HepG2 (cell line): ENCODE measurements at regions not wholly inside any gene's neighbourhood (a gene's known extent, or its start where the extent isn't known, plus 50 kb on each side); places are given as distances from the start of the nearest gene placed in this dataset.

Source experiments
- ATAC-seq: fragments of 200-7000 bp; cut with Tn5 transposase; 3 replicates; pipeline ENCODE4 v1.9.1; 2020; ENCODE audit warnings: mild to moderate bottlenecking, moderate library complexity
- BruUV-seq: library from RNA; stranded (reverse); fragments of 400-500 nt; replicated peaks from 2 replicates; lab custom pipeline; 2021; lab: Mats Ljungman, UMichigan
- CTCF ChIA-PET: fragments of 300-600 bp; formaldehyde crosslinking; extraction: SDS; loops from one replicate; lab custom pipeline; 2021; ENCODE audit warnings: low total read pairs, inconsistent platforms, low intra/inter-chr PET ratio; lab: Yijun Ruan, JAX
- POLR2A ChIA-PET: fragments of 350-600 bp; sonication (Branson Sonifier 250); formaldehyde crosslinking; loops from one replicate; lab custom pipeline; 2020; ENCODE audit warnings: antibody characterized with exemption, inconsistent platforms; lab: Yijun Ruan, JAX
- DNase-seq: peaks from one replicate; pipeline ENCODE4 v3.0.0-alpha.2; 2015; ENCODE audit warnings: low spot score
- FAIRE-seq: peaks from 3 replicates; lab custom pipeline; 2011; peaks lifted over from hg19 to GRCh38; lab: Jason Lieb, UNC
- H2AFZ ChIP-seq: one replicate; pipeline ENCODE4 v1.6.1; 2011; ENCODE audit warnings: low read length, inconsistent platforms
- H3K27ac ChIP-seq: fragments of 300-600 bp; 3 replicates; pipeline ENCODE4 v1.8.0; 2011; ENCODE audit warnings: mixed run types, mild to moderate bottlenecking, mixed read lengths, low read length, inconsistent platforms; ENCODE audit not compliant: insufficient read depth; ENCODE audit errors: extremely low read length
- H3K27me3 ChIP-seq, 2 experiments: fragments of 200-600 bp in 1 of 2; 2 replicates in 1 of 2; 3 replicates in 1 of 2; pipeline versions ENCODE4 v1.6.0 to v1.8.0; 2011; ENCODE audit warnings: low read length in 2 of 2, mild to moderate bottlenecking in 2 of 2, moderate library complexity in 2 of 2, inconsistent platforms in 1 of 2; ENCODE audit not compliant: insufficient read depth in 2 of 2, control insufficient read depth in 1 of 2
- H3K36me3 ChIP-seq, 2 experiments: fragments of 200-600 bp in 1 of 2; replicated peaks in 1 of 2; 2 replicates in 1 of 2; 3 replicates in 1 of 2; pipeline versions ENCODE4 v1.5.1 to v1.8.0; 2011; ENCODE audit warnings: low read length in 2 of 2, inconsistent platforms in 1 of 2; ENCODE audit not compliant: insufficient read depth in 2 of 2, control insufficient read depth in 1 of 2
- H3K4me1 ChIP-seq: 2 replicates; pipeline ENCODE4 v1.5.1; 2012; ENCODE audit warnings: low read length, inconsistent platforms; ENCODE audit not compliant: insufficient read depth
- H3K4me2 ChIP-seq: 2 replicates; pipeline ENCODE4 v1.6.0; 2011; ENCODE audit warnings: low read depth, low read length, inconsistent platforms
- H3K4me3 ChIP-seq, 3 experiments: fragments of 200-600 bp in 1 of 3; sonication (generic), shearing (Covaris generic) in 1 of 3; replicated peaks in 1 of 3; 2 replicates each; pipeline ENCODE4 v1.5.1; 2011 to 2016; ENCODE audit warnings: low read length in 3 of 3, inconsistent platforms in 2 of 3, low read depth in 2 of 3, mild to moderate bottlenecking in 2 of 3, control low read depth in 1 of 3, mixed read lengths in 1 of 3; ENCODE audit not compliant: insufficient read depth in 1 of 3
- H3K79me2 ChIP-seq: one replicate; pipeline ENCODE4 v1.6.1; 2011; ENCODE audit warnings: low read length, inconsistent platforms; ENCODE audit not compliant: insufficient read depth
- H3K9ac ChIP-seq: 2 replicates; pipeline ENCODE4 v1.6.0; 2011; ENCODE audit warnings: mild to moderate bottlenecking, low read depth, low read length, inconsistent platforms; ENCODE audit not compliant: insufficient read depth
- H3K9me3 ChIP-seq: 2 replicates; pipeline ENCODE4 v1.5.1; 2012; ENCODE audit warnings: mild to moderate bottlenecking, low read length
- H4K20me1 ChIP-seq: 2 replicates; pipeline ENCODE4 v1.6.0; 2011; ENCODE audit warnings: inconsistent platforms, mild to moderate bottlenecking, low read length, moderate library complexity; ENCODE audit not compliant: insufficient read depth
- BCL6 ChIP-seq: IDR thresholded peaks from 2 replicates; pipeline ENCODE4 v1.6.1; 2016; ENCODE audit warnings: missing genetic modification reagents, missing compliant biosample characterization
- EP300 ChIP-seq, 3 experiments: sonication (generic) in 1 of 3; formaldehyde crosslinking in 1 of 3; IDR thresholded peaks; 2 replicates each; pipeline versions ENCODE4 v1.5.1 to v1.6.1; 2011 to 2020; ENCODE audit warnings: low read depth in 2 of 3, low read length in 2 of 3, borderline replicate concordance in 1 of 3, improper control_type of control experiment in 1 of 3, mild to moderate bottlenecking in 1 of 3, missing genetic modification reagents in 1 of 3, moderate library complexity in 1 of 3
- FOXA1 ChIP-seq, 2 experiments: fragments of 450-650 bp in 1 of 2; sonication (generic) in 1 of 2; formaldehyde crosslinking in 1 of 2; IDR thresholded peaks; 2 replicates each; pipeline versions ENCODE4 v1.4.0 to v1.6.1; 2016 to 2020; ENCODE audit warnings: missing genetic modification reagents in 1 of 2
- FOXA3 ChIP-seq: IDR thresholded peaks from 2 replicates; pipeline ENCODE4 v1.6.1; 2016; ENCODE audit warnings: missing genetic modification reagents, missing compliant biosample characterization
- SCMH1 ChIP-seq: sonication (generic); formaldehyde crosslinking; IDR thresholded peaks from 2 replicates; pipeline ENCODE4 v1.9.0; 2021; ENCODE audit warnings: missing genetic modification reagents, mild to moderate bottlenecking, borderline replicate concordance
- SIX1 ChIP-seq: sonication (generic); formaldehyde crosslinking; IDR thresholded peaks from 2 replicates; pipeline ENCODE4 v1.4.0; 2020; ENCODE audit warnings: missing genetic modification reagents, borderline replicate concordance
- ZNF557 ChIP-seq: sonication (generic); formaldehyde crosslinking; IDR thresholded peaks from 2 replicates; pipeline ENCODE4 v1.4.0; 2020; ENCODE audit warnings: missing genetic modification reagents
- ZNF660 ChIP-seq: sonication (generic); formaldehyde crosslinking; IDR thresholded peaks from 2 replicates; pipeline ENCODE4 v1.5.1; 2020; ENCODE audit warnings: mild to moderate bottlenecking, low read depth, missing genetic modification reagents, borderline replicate concordance
- ZNF749 ChIP-seq: sonication (generic); formaldehyde crosslinking; IDR thresholded peaks from 2 replicates; pipeline ENCODE4 v1.8.0; 2022; ENCODE audit warnings: mild to moderate bottlenecking, missing genetic modification reagents, moderate library complexity, borderline replicate concordance
- WGBS: methylation state at CpG from one replicate; pipeline ENCODE4 v1.1.6; 2017; ENCODE audit warnings: low lambda C conversion rate; 5-methylcytosine and 5-hydroxymethylcytosine counted together
- in situ Hi-C: cut with HindIII; loops from 2 replicates; pipeline ENCODE4 v1.10.0; 2017; ENCODE audit warnings: low pct_unique_long_range_greater_than_20kb; ENCODE audit not compliant: extremely low pct_ligation_motif_present
- intact Hi-C: fragments of 100-400 bp; cut with micrococcal nuclease; formaldehyde crosslinking; loops from one replicate; pipeline ENCODE4 v1.10.0; 2022; ENCODE audit not compliant: unreplicated experiment
- TF ChIP-seq, protein P1 (sequence below): sonication (generic); formaldehyde crosslinking; conservative IDR thresholded peaks from 2 replicates; pipeline ENCODE4 v1.4.0; 2020; ENCODE audit warnings: missing genetic modification reagents
- TF ChIP-seq, protein P2 (sequence below): IDR thresholded peaks from 2 replicates; pipeline ENCODE4 v1.6.1; 2016
- TF ChIP-seq, protein P3 (sequence below): sonication (generic); formaldehyde crosslinking; conservative IDR thresholded peaks from 2 replicates; pipeline ENCODE4 v1.4.0; 2020; ENCODE audit warnings: mild to moderate bottlenecking, missing genetic modification reagents, moderate library complexity

DNA sequence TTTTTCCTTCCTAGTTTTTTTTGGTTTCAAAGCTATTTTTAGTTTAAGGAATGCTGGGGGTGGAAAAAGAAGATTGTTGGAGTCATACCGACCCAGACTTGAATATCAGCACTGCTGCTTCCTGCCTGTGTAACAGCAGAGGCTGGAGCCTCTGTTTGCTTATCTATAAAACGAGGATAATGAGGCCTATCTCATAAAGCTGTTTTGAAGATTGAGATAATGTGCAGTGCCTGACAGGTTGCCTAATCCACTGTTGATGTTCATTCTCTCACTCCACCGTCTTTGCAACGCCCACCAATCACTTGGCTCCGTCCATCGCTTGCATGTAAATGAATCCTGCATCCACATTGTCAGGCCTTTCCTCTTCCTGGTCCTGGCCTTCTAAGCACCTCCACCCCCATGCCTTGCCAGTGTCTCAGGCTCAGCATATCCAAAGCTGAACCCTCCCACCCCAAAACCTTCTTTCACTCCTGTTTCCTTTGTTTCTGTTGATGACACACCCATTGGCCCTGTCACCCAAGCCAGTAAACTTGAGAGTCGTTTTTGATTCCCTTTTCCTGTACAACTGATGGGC is 94.9 kb downstream of the MEX3B start:
- WGBS = 15% methylated on average over 7 of the region's 7 CpGs
- POLR2A ChIA-PET = no interaction called here
- BruUV-seq = no TSS peak
- no peak overlapping the region for H3K4me3 ChIP-seq
- no peak overlapping the region for H3K4me2 ChIP-seq
- no peak overlapping the region for H3K27ac ChIP-seq
- no peaks in the 10 kb centered on the region for H4K20me1 ChIP-seq
- peaks cover 0 to 9% of the 10 kb centered on the region in 2 experiments; a peak in 1 of 5 replicates for H3K27me3 ChIP-seq
- H3K36me3 ChIP-seq = no peaks in the 10 kb centered on the region
- no peaks in the 10 kb centered on the region for H3K9me3 ChIP-seq
- no peak for FAIRE-seq
- intact Hi-C loops = no loop called here
- H2AFZ ChIP-seq = no peak overlapping the region
- in situ Hi-C loops = no loop called here
- no peaks in the 10 kb centered on the region for H3K79me2 ChIP-seq
- no peaks in the 10 kb centered on the region for H3K4me1 ChIP-seq
- H3K9ac ChIP-seq = no peak overlapping the region
- TF ChIP-seq FOXA3 (CRISPR knock-in tag) = no peak
- no peak for TF ChIP-seq ZNF749 (CRISPR knock-in tag)
- TF ChIP-seq, protein P1, sequence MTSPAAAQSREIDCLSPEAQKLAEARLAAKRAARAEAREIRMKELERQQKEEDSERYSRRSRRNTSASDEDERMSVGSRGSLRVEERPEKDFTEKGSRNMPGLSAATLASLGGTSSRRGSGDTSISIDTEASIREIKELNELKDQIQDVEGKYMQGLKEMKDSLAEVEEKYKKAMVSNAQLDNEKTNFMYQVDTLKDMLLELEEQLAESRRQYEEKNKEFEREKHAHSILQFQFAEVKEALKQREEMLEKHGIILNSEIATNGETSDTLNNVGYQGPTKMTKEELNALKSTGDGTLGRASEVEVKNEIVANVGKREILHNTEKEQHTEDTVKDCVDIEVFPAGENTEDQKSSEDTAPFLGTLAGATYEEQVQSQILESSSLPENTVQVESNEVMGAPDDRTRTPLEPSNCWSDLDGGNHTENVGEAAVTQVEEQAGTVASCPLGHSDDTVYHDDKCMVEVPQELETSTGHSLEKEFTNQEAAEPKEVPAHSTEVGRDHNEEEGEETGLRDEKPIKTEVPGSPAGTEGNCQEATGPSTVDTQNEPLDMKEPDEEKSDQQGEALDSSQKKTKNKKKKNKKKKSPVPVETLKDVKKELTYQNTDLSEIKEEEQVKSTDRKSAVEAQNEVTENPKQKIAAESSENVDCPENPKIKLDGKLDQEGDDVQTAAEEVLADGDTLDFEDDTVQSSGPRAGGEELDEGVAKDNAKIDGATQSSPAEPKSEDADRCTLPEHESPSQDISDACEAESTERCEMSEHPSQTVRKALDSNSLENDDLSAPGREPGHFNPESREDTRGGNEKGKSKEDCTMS (CRISPR knock-in tag) = no peak
- TF ChIP-seq, protein P2, sequence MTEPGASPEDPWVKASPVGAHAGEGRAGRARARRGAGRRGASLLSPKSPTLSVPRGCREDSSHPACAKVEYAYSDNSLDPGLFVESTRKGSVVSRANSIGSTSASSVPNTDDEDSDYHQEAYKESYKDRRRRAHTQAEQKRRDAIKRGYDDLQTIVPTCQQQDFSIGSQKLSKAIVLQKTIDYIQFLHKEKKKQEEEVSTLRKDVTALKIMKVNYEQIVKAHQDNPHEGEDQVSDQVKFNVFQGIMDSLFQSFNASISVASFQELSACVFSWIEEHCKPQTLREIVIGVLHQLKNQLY (CRISPR knock-in tag) = no peak
- TF ChIP-seq SCMH1 (CRISPR knock-in tag) = no peak
- TF ChIP-seq SIX1 (CRISPR knock-in tag) = no peak
- no peak for TF ChIP-seq FOXA1 (IDR thresholded peaks at IDR 0.05)
- TF ChIP-seq FOXA1 (CRISPR knock-in tag; IDR thresholded peaks at IDR 0.05) = no peak
- TF ChIP-seq EP300 (IDR thresholded peaks at IDR 0.05; ENCODE audit: low read depth in 2 of 2, low read length in 2 of 2) = no peak
- TF ChIP-seq EP300 (CRISPR knock-in tag; IDR thresholded peaks at IDR 0.05; ENCODE audit: borderline replicate concordance) = no peak
- TF ChIP-seq BCL6 (CRISPR knock-in tag) = no peak
- no peak for TF ChIP-seq ZNF660 (CRISPR knock-in tag)
- no peak for TF ChIP-seq ZNF557 (CRISPR knock-in tag)
- TF ChIP-seq, protein P3, sequence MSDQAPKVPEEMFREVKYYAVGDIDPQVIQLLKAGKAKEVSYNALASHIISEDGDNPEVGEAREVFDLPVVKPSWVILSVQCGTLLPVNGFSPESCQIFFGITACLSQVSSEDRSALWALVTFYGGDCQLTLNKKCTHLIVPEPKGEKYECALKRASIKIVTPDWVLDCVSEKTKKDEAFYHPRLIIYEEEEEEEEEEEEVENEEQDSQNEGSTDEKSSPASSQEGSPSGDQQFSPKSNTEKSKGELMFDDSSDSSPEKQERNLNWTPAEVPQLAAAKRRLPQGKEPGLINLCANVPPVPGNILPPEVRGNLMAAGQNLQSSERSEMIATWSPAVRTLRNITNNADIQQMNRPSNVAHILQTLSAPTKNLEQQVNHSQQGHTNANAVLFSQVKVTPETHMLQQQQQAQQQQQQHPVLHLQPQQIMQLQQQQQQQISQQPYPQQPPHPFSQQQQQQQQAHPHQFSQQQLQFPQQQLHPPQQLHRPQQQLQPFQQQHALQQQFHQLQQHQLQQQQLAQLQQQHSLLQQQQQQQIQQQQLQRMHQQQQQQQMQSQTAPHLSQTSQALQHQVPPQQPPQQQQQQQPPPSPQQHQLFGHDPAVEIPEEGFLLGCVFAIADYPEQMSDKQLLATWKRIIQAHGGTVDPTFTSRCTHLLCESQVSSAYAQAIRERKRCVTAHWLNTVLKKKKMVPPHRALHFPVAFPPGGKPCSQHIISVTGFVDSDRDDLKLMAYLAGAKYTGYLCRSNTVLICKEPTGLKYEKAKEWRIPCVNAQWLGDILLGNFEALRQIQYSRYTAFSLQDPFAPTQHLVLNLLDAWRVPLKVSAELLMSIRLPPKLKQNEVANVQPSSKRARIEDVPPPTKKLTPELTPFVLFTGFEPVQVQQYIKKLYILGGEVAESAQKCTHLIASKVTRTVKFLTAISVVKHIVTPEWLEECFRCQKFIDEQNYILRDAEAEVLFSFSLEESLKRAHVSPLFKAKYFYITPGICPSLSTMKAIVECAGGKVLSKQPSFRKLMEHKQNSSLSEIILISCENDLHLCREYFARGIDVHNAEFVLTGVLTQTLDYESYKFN (CRISPR knock-in tag) = no peak
- TF ChIP-seq, all 625 proteins: peak for 0
- CTCF ChIA-PET = no interaction called here
- DNase-seq (no peak), ATAC-seq (no peak)
